ENCODE measurements at regions not wholly inside any gene's neighbourhood (a gene's known extent, or its start where the extent isn't known, plus 50 kb on each side); places are given as distances from the start of the nearest gene placed in this dataset.

- Histone ChIP-seq H4K20me1 (no peaks in the 10 kb centered on the region), H3K27me3 (no peaks in the 10 kb centered on the region), H3K4me2 (no peak overlapping the region), H3K4me1 (no peaks in the 10 kb centered on the region), H3K9ac (no peak overlapping the region), H3K4me3 (no peak overlapping the region), H3K36me3 (no peaks in the 10 kb centered on the region), H3K27ac (no peak overlapping the region), H3K9me3 (no peaks in the 10 kb centered on the region)
- no peak for TF ChIP-seq Cebpa-rat (IDR thresholded peaks at IDR 0.05)
These were observed 304.7 kb downstream of the DUSP10 start for GRCh38 chr1:221437171-221437570.

- Histone ChIP-seq H3K4me3 (no peak overlapping the region), H3K9ac (no peak overlapping the region), H3K36me3 (no peaks in the 10 kb centered on the region), H3K27me3 (no peaks in the 10 kb centered on the region), H3K4me2 (no peak overlapping the region), H3K9me3 (no peaks in the 10 kb centered on the region), H4K20me1 (no peaks in the 10 kb centered on the region), H3K4me1 (no peaks in the 10 kb centered on the region), H3K27ac (no peak overlapping the region)
- no peak for TF ChIP-seq Cebpa-rat (IDR thresholded peaks at IDR 0.05)
These were observed 304.0 kb downstream of the DUSP10 start for GRCh38 chr1:221437926-221438325.

DNA sequence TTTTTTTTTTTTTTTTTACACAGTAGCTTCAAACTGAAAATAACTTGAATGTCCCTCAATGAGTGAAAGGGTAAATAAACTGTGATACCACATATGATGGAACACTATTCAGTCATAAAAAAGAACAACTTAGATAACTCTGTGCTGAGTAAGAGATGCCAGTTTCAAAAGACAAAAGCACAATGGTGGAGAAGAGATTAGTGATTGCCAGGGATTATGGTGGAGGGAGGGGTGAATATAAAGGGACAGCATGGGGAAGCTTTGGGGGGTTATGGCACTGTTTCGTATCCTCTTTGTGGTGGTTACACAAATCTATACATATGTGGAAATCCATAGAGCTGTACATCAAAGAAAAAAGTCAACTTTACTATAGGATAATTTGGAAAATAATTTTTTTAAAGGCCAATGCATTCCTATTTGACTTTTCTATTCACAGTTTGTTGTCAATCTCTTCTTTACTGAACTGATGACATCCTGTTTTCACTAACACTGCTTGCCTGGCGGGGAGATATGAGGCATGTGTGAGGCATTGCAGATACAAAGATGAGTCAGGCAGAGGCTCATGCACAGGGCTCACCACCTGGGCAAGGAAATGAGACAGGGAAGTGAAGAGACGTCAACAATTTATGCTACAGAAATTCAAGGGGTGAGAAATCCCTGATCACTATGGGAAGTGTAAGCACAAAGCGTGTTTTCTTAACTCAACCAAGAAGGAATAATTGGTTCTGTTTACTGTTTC is 302.7 kb downstream of the DUSP10 start:
- no peak overlapping the region for H3K27ac ChIP-seq
- H3K4me1 ChIP-seq: no peaks in the 10 kb centered on the region

DNA sequence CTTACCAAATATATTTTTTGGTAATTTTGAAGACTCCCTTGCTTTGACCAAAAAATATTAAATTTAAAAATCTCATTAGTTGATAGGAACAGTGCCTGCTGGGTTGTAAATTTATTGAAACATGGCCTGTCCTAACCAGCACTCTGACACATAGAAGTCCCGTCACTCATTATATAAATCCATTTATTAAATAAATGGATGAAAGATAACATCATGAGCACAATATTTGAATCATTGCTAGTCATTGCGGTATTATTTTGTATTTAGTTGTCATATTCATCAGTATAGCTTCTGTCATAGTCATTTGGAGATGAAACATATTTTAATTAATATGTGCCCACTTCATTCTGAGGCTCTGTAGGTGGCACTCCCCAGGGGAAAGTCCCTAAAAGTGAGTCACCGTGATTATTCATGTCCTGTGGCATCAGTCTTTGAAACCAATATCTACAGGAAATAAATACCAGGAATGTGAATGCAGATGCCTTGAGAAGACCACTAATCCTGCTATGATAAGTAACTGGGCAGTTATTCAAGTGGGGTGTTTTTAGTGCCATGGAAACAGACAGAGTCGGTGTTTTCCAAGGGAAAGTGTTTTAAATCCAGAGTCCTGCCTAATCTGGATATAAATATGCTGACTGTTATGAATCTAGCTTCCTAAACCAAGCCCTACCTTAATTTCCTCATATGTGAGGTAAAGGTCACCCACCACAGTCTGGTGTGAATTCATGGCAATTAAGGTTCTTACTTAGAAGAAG is 302.0 kb downstream of the DUSP10 start:
- H3K9me3 ChIP-seq: no peaks in the 10 kb centered on the region
- H3K4me2 ChIP-seq: no peak overlapping the region
- H4K20me1 ChIP-seq: no peaks in the 10 kb centered on the region
- no peaks in the 10 kb centered on the region for H3K4me1 ChIP-seq
- H3K36me3 ChIP-seq: no peaks in the 10 kb centered on the region
- no peak overlapping the region for H3K9ac ChIP-seq
- H3K4me3 ChIP-seq: no peak overlapping the region
- no peaks in the 10 kb centered on the region for H3K27me3 ChIP-seq
- no peak overlapping the region for H3K27ac ChIP-seq
- TF ChIP-seq Cebpa-rat (IDR thresholded peaks at IDR 0.05): no peak

More for the DNA sequence above, 302.7 kb downstream of the DUSP10 start:
- no peaks in the 10 kb centered on the region for H3K9me3 ChIP-seq
- no peak for TF ChIP-seq Cebpa-rat (IDR thresholded peaks at IDR 0.05)
- H4K20me1 ChIP-seq: no peaks in the 10 kb centered on the region
- no peak overlapping the region for H3K4me3 ChIP-seq
- no peak overlapping the region for H3K4me2 ChIP-seq
- no peaks in the 10 kb centered on the region for H3K27me3 ChIP-seq
- no peak overlapping the region for H3K9ac ChIP-seq
- no peaks in the 10 kb centered on the region for H3K36me3 ChIP-seq

DNA sequence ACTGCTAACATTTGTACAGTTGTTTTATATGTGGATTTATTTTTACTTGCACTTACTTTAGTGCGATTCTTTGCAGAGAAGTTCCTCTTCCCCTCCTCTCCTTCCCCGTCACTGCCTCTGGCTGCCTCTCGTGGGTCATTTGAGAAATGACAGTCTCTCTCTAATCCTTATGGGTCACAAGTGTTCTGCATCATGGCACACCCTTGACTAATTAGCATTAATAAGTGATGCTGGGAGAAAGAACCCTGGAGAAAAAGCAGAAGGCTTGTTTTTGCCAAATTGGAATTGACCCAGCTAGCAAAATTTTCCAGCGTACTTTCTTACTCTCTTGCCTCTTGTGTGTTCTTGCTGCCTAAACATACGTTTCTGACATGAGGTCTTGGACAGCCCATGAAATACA is 301.2 kb downstream of the DUSP10 start:
- no peaks in the 10 kb centered on the region for H4K20me1 ChIP-seq
- H3K27me3 ChIP-seq: no peaks in the 10 kb centered on the region
- no peak overlapping the region for H3K4me2 ChIP-seq
- H3K9ac ChIP-seq: no peak overlapping the region
- H3K4me3 ChIP-seq: no peak overlapping the region
- H3K27ac ChIP-seq: no peak overlapping the region
- H3K36me3 ChIP-seq: no peaks in the 10 kb centered on the region
- no peaks in the 10 kb centered on the region for H3K9me3 ChIP-seq
- no peak for TF ChIP-seq Cebpa-rat (IDR thresholded peaks at IDR 0.05)
- H3K4me1 ChIP-seq: no peaks in the 10 kb centered on the region

- Histone ChIP-seq H3K9ac (no peak overlapping the region), H3K4me3 (no peak overlapping the region), H3K27ac (no peak overlapping the region), H3K9me3 (no peaks in the 10 kb centered on the region), H4K20me1 (no peaks in the 10 kb centered on the region), H3K4me2 (no peak overlapping the region), H3K4me1 (no peaks in the 10 kb centered on the region), H3K36me3 (no peaks in the 10 kb centered on the region), H3K27me3 (no peaks in the 10 kb centered on the region)
- TF ChIP-seq Cebpa-rat (IDR thresholded peaks at IDR 0.05): no peak
These were observed 299.8 kb downstream of the DUSP10 start for GRCh38 chr1:221442056-221442455.

- Histone ChIP-seq H3K36me3 (no peaks in the 10 kb centered on the region), H3K4me1 (no peaks in the 10 kb centered on the region), H3K27ac (no peak overlapping the region), H3K27me3 (no peaks in the 10 kb centered on the region), H3K4me3 (no peak overlapping the region), H4K20me1 (no peaks in the 10 kb centered on the region), H3K9me3 (no peaks in the 10 kb centered on the region), H3K9ac (no peak overlapping the region), H3K4me2 (no peak overlapping the region)
- TF ChIP-seq Cebpa-rat (IDR thresholded peaks at IDR 0.05): no peak
These were observed 297.5 kb downstream of the DUSP10 start for GRCh38 chr1:221444346-221444745.

DNA sequence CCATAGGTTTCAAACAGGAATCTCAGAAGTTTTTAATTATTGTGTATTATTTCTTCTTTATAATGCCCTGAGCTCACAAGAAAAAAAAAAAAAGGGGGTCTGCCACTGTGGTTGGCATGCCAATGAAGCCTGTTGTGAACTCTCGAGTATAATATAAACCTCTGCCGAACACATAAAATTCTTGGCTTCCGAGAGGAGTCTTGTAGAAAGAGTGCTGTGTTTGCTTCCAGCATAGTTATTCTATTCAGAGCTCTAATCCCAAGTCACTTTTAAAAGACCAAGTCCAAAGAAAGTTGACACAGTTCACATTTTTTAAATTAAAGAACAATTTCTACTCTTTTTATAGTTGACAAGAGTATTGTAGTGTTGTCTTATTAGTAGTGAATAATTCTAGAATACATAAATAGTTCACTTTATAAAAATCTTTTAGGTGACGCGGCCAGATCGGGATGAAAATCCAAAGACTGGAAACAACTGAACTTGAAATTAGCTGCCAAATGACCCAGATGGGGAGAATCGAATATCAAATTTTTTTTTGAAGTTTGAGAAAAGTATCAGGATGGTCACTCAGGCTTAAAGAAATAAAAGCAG is 293.2 kb downstream of the DUSP10 start:
- H3K9me3 ChIP-seq: no peaks in the 10 kb centered on the region
- H3K9ac ChIP-seq: no peak overlapping the region
- no peak overlapping the region for H3K4me3 ChIP-seq
- no peak for TF ChIP-seq Cebpa-rat (IDR thresholded peaks at IDR 0.05)
- H3K4me1 ChIP-seq: no peaks in the 10 kb centered on the region
- H3K27ac ChIP-seq: no peak overlapping the region
- H3K4me2 ChIP-seq: no peak overlapping the region
- no peaks in the 10 kb centered on the region for H3K36me3 ChIP-seq
- H3K27me3 ChIP-seq: no peaks in the 10 kb centered on the region
- H4K20me1 ChIP-seq: no peaks in the 10 kb centered on the region

DNA sequence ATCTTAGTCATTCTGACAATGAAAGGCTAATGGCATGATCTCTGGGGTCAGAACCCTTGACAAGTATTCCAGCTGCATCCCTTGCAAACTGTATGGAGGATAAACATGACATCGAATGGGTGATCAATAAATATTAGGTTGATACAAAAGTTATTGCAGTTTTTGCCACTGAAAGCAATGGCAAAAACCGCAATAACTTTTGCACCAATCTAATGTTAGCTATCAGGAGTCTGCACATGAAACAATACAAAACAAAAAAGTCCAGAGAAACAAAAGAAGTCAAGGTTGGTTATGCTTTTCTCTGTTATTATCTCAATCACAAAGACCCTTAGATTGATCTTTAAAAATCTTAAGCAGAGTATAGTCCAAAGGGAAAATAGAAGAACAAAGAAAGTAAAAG is 292.7 kb downstream of the DUSP10 start:
- Histone ChIP-seq H3K36me3 (no peaks in the 10 kb centered on the region), H3K27me3 (no peaks in the 10 kb centered on the region), H4K20me1 (no peaks in the 10 kb centered on the region), H3K9me3 (no peaks in the 10 kb centered on the region), H3K9ac (no peak overlapping the region), H3K27ac (no peak overlapping the region), H3K4me2 (no peak overlapping the region), H3K4me3 (no peak overlapping the region), H3K4me1 (no peaks in the 10 kb centered on the region)
- TF ChIP-seq Cebpa-rat (IDR thresholded peaks at IDR 0.05): no peak

GRCh38 chr1:221449801-221450470 is 292.0 kb downstream of the DUSP10 start:
- Histone ChIP-seq H3K4me2 (no peak overlapping the region), H3K4me3 (no peak overlapping the region), H3K9ac (no peak overlapping the region), H3K4me1 (no peaks in the 10 kb centered on the region), H3K9me3 (no peaks in the 10 kb centered on the region), H4K20me1 (no peaks in the 10 kb centered on the region), H3K36me3 (no peaks in the 10 kb centered on the region), H3K27me3 (no peaks in the 10 kb centered on the region), H3K27ac (no peak overlapping the region)
- TF ChIP-seq Cebpa-rat (IDR thresholded peaks at IDR 0.05): no peak

Data from BLaER1 (cell line).